ENCODE measurements at regions not wholly inside any gene's neighbourhood (a gene's known extent, or its start where the extent isn't known, plus 50 kb on each side); places are given as distances from the start of the nearest gene placed in this dataset.

DNA sequence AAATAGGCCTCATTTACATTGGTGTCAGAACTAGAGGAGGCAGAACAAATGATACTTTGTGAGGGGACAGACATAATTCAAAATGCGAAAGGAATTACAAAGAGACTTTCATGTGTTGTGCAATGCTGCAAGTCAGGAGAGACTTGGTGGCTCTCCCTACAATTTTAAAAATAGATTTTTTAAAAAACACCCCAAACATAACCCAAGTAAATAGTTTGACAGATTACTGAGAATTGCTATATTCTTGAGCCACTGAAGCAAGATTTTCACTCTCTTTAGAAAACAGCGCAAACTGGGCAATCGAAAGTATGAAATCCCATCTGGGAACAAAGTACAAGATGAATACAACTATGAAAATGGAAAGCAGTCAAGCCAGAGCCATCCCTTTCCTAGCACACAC, 126.3 kb upstream of the NPY start:
- no peak for TF ChIP-seq POLR2A (IDR thresholded peaks at IDR 0.05)
- TF ChIP-seq, protein P1, sequence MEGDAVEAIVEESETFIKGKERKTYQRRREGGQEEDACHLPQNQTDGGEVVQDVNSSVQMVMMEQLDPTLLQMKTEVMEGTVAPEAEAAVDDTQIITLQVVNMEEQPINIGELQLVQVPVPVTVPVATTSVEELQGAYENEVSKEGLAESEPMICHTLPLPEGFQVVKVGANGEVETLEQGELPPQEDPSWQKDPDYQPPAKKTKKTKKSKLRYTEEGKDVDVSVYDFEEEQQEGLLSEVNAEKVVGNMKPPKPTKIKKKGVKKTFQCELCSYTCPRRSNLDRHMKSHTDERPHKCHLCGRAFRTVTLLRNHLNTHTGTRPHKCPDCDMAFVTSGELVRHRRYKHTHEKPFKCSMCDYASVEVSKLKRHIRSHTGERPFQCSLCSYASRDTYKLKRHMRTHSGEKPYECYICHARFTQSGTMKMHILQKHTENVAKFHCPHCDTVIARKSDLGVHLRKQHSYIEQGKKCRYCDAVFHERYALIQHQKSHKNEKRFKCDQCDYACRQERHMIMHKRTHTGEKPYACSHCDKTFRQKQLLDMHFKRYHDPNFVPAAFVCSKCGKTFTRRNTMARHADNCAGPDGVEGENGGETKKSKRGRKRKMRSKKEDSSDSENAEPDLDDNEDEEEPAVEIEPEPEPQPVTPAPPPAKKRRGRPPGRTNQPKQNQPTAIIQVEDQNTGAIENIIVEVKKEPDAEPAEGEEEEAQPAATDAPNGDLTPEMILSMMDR (IDR thresholded peaks at IDR 0.05): no peak
